ENCODE measurements at regions not wholly inside any gene's neighbourhood (a gene's known extent, or its start where the extent isn't known, plus 50 kb on each side); places are given as distances from the start of the nearest gene placed in this dataset.

GRCh38 chr4:180960743-180961401 lies 1282.3 kb upstream of the TENM3 start (continued):
- no peak for TF ChIP-seq HMGXB4 (CRISPR knock-in tag; IDR thresholded peaks at IDR 0.05; ENCODE audit: borderline replicate concordance in 1 of 2, low read depth in 1 of 2)
- no peak for TF ChIP-seq MXD1 (CRISPR knock-in tag; IDR thresholded peaks at IDR 0.05)
- no peak for TF ChIP-seq NRL (CRISPR knock-in tag; IDR thresholded peaks at IDR 0.05; ENCODE audit: borderline replicate concordance)
- TF ChIP-seq ZBTB21 (CRISPR knock-in tag; IDR thresholded peaks at IDR 0.05): no peak

DNA sequence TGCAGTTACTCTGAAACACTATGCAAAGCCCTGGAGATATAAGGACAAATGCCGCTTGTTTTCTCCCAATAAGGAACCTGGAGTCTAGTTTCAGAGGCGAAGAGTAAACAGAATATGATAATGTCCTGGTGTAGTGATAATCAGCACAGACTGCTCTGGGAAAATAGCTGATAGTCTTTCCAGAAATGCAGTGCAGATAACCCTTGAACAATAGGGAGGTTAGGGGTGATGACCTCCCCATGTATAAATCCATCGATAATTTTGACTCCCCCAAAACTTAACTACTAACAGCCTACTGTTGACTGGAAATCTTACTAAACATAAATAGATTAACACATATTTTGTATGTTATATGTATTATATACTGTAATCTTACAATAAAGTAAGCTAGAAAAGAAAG lies 1280.9 kb upstream of the TENM3 start:
- no TSS peak for BruUV-seq (replicated peaks)
- in situ Hi-C loops (cut with HindIII; ENCODE audit: extremely low pct_ligation_motif_present, low pct_unique_long_range_greater_than_20kb): no loop called here

More for the DNA sequence above, 1280.9 kb upstream of the TENM3 start:
- no peak for DNase-seq (ENCODE audit: low spot score)
- ChIA-PET CTCF (ENCODE audit: low intra/inter-chr PET ratio, low total read pairs) (no interaction called here), POLR2A (no interaction called here)
- H4K20me1 ChIP-seq (ENCODE audit: insufficient read depth, low read length): no peaks in the 10 kb centered on the region
- ATAC-seq: no peak
- no peak for FAIRE-seq
- intact Hi-C loops (cut with micrococcal nuclease; ENCODE audit: unreplicated experiment): loop anchor here (10.0 kb wide), 1 partner anchor 297 kb away; no protein-coding TSS in a partner anchor
- no peaks in the 10 kb centered on the region; a peak in 1 of 5 replicates for H3K27me3 ChIP-seq (ENCODE audit: control insufficient read depth in 1 of 2, insufficient read depth in 2 of 2, low read length in 2 of 2)
- no peaks in the 10 kb centered on the region for H3K36me3 ChIP-seq (replicated peaks in 1 of 2; ENCODE audit: control insufficient read depth in 1 of 2, insufficient read depth in 2 of 2, low read length in 2 of 2)
- no peak overlapping the region for H3K27ac ChIP-seq (ENCODE audit: extremely low read length, insufficient read depth, low read length)
- no peaks in the 10 kb centered on the region for H3K4me1 ChIP-seq (ENCODE audit: insufficient read depth, low read length)
- 3% methylated on average over 3 of the region's 3 CpGs for WGBS (ENCODE audit: low lambda C conversion rate)
- H3K79me2 ChIP-seq (ENCODE audit: insufficient read depth, low read length): no peaks in the 10 kb centered on the region
- TF ChIP-seq ZFP37 (CRISPR knock-in tag; IDR thresholded peaks at IDR 0.05; ENCODE audit: borderline replicate concordance) (no peak), EHMT2 (IDR thresholded peaks at IDR 0.05; ENCODE audit: borderline replicate concordance, low read depth, low read length) (no peak), ZSCAN9 (CRISPR knock-in tag; IDR thresholded peaks at IDR 0.05; ENCODE audit: borderline replicate concordance) (no peak), ARHGAP35 (CRISPR knock-in tag; IDR thresholded peaks at IDR 0.05; ENCODE audit: borderline replicate concordance) (no peak), TBP (CRISPR knock-in tag; IDR thresholded peaks at IDR 0.05) (no peak), ZNF180 (CRISPR knock-in tag; IDR thresholded peaks at IDR 0.05; ENCODE audit: borderline replicate concordance, low read depth) (no peak), MIER2 (CRISPR knock-in tag; IDR thresholded peaks at IDR 0.05) (no peak), ZNF747 (CRISPR knock-in tag; IDR thresholded peaks at IDR 0.05; ENCODE audit: borderline replicate concordance) (no peak), SRSF4 (IDR thresholded peaks at IDR 0.05; ENCODE audit: low read depth, low read length, poor library complexity, severe bottlenecking) (no peak), SRSF9 (IDR thresholded peaks at IDR 0.05; ENCODE audit: borderline replicate concordance, insufficient read depth, low read depth, low read length, poor library complexity, severe bottlenecking) (no peak), KLF12 (CRISPR knock-in tag; IDR thresholded peaks at IDR 0.05; ENCODE audit: borderline replicate concordance) (no peak), CENPT (CRISPR knock-in tag; IDR thresholded peaks at IDR 0.05; ENCODE audit: low read depth) (no peak), ZBTB20 (CRISPR knock-in tag; IDR thresholded peaks at IDR 0.05; ENCODE audit: borderline replicate concordance, low read depth) (no peak), SALL2 (CRISPR knock-in tag; IDR thresholded peaks at IDR 0.05) (no peak), IRX3 (CRISPR knock-in tag; IDR thresholded peaks at IDR 0.05; ENCODE audit: borderline replicate concordance, low read depth) (no peak), ELF3 (CRISPR knock-in tag; IDR thresholded peaks at IDR 0.05) (no peak), SSRP1 (CRISPR knock-in tag; IDR thresholded peaks at IDR 0.05) (no peak)
- H3K4me3 ChIP-seq (replicated peaks in 1 of 3; ENCODE audit: insufficient read depth in 1 of 3, low read depth in 2 of 3, low read length in 3 of 3): no peak overlapping the region
- no peak overlapping the region for H2AFZ ChIP-seq (ENCODE audit: low read length)
- H3K9ac ChIP-seq (ENCODE audit: insufficient read depth, low read depth, low read length): no peak overlapping the region
- no peak overlapping the region for H3K4me2 ChIP-seq (ENCODE audit: low read depth, low read length)
- no peaks in the 10 kb centered on the region for H3K9me3 ChIP-seq (ENCODE audit: low read length)

All from HepG2 (cell line).